ENCODE measurements at regions not wholly inside any gene's neighbourhood (a gene's known extent, or its start where the extent isn't known, plus 50 kb on each side); places are given as distances from the start of the nearest gene placed in this dataset.

DNA sequence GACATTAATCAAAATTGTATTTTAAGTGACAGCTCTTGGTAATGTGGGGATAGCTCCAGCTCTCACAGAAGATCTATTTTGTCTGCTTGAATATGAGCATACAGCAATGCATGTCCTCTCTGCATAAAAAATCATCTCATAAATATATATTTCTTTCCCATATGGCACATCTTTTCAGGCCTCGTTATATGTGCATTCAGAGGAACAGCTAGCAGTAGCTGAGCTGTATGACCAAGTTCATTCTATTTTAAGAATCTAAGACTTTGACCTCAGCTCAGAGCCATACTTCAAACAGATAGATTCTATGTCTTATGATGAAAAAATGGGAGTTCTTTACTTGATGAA, 487.2 kb downstream of the ARHGEF28 start:
- TF ChIP-seq, protein P1, sequence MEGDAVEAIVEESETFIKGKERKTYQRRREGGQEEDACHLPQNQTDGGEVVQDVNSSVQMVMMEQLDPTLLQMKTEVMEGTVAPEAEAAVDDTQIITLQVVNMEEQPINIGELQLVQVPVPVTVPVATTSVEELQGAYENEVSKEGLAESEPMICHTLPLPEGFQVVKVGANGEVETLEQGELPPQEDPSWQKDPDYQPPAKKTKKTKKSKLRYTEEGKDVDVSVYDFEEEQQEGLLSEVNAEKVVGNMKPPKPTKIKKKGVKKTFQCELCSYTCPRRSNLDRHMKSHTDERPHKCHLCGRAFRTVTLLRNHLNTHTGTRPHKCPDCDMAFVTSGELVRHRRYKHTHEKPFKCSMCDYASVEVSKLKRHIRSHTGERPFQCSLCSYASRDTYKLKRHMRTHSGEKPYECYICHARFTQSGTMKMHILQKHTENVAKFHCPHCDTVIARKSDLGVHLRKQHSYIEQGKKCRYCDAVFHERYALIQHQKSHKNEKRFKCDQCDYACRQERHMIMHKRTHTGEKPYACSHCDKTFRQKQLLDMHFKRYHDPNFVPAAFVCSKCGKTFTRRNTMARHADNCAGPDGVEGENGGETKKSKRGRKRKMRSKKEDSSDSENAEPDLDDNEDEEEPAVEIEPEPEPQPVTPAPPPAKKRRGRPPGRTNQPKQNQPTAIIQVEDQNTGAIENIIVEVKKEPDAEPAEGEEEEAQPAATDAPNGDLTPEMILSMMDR (IDR thresholded peaks at IDR 0.05) = no peak
- TF ChIP-seq POLR2A (IDR thresholded peaks at IDR 0.05) (no peak), EP300 (IDR thresholded peaks at IDR 0.05) (no peak)
